HG03571 (cell line): ENCODE measurements at regions not wholly inside any gene's neighbourhood (a gene's known extent, or its start where the extent isn't known, plus 50 kb on each side); places are given as distances from the start of the nearest gene placed in this dataset.
"Not testable (repeated sequence)": the region's sequence is repeated elsewhere in the genome, so short reads cannot be mapped to it uniquely, and the experiment has no call there.

ENCODE experiments used
- ATAC-seq: cut with Tn5 transposase; IDR thresholded peaks from one replicate; pipeline ENCODE4 v1.9.1; 2021; ENCODE audit not compliant: unreplicated experiment

DNA sequence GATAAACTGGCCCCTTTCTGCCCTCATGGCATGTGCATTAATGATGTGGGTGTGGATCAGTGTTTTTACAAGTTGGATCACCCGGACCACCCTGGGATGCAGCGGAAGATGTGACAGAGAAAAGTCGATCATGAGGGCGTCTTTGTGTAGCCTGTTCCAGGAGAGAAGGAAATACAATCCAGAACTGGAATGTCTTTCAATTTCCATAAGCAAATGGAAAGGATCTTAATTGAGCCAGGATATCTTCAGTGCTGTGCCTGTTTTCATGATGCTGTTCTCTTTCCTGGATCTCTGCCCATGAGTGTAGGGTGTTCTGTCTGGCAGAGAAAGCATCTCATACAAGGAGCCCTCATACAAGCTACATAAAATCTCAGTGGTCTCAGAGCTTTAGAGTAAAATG is 481.4 kb downstream of the XYLT1 start:
- ATAC-seq: no peak

DNA sequence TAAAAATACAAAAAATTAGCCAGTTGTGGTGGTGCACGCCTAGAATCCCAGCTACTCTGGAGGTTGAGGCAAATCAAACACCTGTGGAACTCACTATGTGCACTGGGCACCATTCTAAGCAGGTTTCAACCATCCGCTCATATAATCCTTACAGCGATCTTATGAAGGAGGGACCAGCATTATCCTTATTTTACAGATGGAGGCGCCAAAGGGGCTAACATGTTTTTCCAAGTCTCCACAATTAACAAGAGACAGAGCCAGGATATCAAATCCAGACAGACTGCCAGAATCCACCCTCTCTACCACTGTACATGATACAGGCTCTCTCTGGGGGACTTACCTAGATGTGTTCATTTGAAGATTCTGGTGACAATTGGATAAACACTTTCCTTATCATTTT is 479.0 kb downstream of the XYLT1 start:
- no peak for ATAC-seq

DNA sequence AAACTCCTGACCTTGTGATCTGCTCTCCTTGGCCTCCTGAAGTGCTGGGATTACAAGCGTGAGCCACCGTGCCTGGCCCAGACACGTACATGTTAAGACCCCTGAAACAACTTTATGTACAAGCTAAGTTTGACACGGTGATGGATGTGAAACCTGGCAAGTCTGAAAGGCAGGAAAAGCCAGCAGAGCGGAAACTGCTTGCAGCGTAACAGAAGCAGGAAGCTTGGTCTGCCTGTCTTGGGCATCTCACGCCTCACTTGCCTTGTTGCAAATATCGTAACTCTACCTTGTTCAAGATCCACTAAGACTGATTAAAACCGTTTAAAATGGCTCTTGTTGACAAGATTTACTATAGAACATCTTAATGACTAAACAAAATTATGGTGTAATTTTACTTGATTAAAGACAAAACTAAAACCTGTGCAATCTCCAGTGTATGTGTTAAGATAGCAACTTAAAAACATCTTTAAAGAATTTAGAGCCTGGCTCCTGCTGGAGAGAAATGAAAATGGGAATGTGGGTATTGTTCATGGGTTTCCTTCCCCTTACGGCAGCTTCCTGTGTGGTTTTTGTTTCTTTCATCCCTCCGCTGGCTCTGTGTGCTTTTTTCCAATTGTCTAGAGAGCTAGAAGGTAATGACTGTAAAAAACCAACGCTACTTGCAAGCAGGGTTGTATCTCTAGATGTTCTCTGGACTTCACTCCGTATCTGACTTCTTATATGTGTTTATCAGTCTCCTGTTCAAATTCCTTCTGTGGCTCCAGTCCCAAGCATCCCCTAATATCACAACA is 477.6 kb downstream of the XYLT1 start:
- no peak for ATAC-seq

DNA sequence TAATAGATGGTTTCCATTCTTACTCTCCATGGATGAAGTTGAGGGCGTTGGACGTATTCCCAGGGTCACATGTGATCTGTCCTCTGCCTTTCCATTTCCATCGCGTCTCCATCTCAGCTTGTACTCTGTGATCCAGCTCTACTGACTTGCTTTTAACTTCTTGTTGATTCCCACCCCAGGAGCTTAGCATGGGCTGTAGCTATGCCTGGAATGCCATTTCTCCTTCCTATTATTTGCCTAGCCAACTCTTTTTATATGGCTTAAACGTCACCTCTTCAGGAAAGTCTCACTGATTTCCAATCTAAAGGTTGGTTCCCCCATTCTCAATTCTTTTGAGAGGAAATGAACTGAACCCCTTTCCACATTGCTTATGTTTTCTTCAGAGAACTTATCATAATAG is 475.9 kb downstream of the XYLT1 start:
- ATAC-seq: no peak

DNA sequence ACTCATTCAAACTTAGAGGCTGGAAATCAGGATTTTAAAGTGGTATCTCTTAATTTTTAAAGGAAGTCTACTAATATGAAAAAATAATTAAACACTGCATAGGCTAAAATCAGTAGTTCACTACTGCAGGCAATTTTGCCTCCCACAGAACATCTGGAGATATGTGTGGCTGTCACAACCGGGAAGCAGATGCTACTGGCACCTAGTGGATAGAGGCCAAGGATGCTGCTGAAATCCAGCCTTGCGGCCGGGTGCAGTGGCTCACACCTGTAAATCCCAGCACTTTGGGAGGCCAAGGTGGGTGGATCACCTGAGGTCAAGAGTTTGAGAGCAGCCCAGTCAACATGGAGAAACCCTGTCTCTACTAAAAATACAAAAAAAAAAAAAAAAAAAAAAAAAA is 473.9 kb downstream of the XYLT1 start:
- ATAC-seq: no peak

DNA sequence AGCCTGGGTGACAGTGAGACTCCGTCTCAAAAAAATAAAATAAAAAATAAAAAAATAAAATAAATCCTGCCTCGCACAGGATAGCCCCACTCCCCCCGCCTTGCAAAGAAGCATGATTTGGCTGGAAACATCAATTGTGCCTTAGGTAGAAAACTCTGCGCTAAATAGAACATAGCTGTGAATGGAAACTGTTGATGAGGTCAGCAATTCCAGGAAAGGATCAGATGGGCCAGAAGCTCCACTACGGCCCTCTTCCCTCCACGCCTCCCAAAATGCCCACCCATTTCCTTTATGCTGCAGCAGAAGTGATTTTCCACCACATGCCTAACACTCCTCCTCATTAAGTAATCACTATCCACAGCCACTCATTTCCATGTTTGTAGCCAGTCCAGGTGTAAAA is 473.4 kb downstream of the XYLT1 start:
- ATAC-seq: no peak

DNA sequence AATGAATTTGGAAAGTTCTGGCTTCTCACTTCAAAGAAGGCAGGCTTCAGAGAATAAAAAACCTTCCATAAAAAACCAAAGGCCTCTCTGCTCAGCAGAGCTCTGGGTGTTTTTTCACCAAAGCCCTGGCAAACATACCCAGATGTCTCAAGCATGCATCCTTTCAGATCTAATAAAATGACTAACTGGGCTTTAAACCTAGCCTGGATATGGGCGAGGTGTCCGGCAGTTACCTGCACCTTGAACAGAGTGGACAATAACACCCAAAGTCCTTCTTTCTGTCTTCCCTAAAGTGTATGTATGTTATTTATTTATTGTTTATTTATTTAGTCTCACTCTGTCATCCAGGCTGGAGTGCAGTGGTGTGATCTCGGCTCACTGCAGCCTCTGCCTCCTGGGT is 469.3 kb downstream of the XYLT1 start:
- no peak for ATAC-seq

DNA sequence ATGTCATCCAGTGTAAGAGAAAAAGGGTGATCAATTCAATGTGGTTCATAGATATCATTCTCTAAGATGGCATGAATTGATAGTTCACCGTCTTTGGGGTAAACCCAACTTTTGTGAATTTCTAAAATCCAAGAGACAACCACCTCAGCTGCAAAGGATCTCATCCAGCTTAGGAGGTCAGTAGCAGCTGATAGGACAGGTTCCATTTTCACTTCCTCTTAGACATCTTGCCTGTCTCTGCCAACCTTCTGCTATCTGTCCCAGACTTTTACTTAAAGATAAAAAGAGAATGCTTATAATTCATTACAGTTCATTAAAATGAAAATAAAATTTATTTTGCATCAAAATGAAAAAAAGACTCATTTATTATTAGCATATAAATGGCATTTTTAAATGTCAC is 468.2 kb downstream of the XYLT1 start:
- no peak for ATAC-seq

DNA sequence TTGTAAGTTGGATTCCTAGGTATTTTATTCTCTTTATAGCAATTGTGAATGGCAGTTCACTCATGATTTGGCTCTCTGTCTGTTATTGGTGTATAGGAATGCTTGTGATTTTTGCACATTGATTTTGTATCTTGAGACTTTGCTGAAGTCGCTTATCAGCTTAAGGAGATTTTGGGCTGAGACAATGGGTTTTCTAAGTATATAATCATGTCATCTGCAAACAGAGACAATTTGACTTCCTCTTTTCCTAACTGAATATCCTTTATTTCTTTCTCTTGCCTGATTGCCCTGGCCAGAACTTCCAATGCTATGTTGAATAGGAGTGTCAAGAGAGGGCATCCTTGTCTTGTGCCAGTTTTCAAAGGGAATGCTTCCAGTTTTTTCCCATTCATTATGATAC is 464.8 kb downstream of the XYLT1 start:
- ATAC-seq: not testable (repeated sequence)

DNA sequence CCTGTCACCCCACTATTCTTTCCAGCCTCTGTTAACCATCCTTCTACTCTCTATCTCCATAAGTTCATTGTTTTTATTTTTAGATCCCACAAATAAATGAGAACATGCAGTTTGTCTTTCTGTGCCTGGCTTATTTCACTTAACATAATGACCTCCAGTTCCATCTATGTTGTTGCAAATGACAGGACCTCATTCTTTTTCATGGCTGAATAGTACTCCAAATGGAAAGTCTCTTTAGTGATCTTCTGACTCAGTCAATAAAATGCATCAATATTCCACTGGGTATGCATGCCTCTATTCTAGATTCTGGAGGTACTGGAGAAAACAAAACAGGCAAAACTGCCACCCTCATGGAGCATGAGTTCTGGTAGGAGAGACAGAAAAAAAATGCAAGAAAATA is 459.0 kb downstream of the XYLT1 start:
- ATAC-seq: no peak

DNA sequence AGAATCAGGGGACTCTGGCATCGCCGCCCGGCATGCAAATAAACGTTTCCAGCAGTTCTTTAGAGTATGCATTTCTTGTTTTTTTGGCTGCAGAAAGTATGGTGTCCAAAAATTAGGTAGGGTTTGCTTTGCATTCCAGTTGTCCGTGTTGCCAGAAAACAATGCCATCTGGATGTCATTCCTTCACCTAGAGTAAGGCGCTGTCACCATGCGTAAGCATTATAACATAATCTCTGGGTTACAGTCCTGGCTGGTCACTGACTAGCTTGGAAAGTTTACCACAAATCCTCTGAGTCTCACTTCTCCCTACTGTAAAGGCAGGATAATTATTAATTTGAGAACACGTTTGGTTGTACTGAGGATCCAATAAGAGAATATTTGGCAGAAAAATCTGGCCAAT is 457.7 kb downstream of the XYLT1 start:
- no peak for ATAC-seq

DNA sequence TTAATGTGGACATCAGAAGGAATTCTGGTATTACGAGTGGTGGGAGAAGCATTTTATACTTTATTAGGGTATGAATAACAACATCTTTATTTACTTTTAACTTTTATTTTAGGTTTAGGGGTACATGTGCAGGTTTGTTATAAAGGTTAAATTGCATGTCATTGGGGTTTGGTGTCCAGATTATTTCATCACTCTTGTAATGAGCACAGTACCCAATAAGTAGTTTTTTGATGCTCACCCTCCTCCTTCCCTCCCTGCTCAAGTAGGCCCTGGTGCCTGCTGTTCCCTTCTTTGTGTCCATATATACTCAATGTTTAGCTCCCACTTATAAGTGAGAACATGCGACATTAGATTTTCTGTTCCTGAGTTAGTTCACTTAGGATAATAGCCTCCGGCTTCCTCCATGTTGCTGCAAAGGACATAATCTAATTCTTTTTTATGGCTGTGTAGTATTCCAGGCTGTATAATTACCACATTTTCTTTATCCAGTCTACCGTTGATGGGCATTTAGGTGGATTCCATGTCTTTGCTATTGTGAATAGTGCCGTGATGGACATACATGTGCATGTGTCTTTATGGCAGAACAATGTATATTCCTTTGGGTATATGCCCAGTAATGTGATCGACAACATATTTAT is 456.2 kb downstream of the XYLT1 start:
- ATAC-seq: no peak

DNA sequence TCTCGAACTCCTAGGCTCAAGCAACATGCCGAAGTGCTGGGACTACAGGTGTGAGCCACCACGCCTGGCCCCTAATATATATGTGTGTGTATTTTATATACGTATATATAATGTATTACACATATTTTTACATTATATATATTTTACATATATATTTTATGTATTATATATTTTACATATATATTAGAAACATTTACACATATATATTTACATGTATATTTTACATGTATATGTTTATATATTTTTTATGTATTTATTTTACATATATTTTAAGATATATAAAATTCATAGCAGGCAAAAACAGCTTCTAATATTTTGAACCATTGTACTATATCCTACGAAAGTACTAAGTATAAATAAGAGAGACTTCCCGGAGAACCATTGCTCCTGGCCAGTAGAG is 455.1 kb downstream of the XYLT1 start:
- no peak for ATAC-seq

DNA sequence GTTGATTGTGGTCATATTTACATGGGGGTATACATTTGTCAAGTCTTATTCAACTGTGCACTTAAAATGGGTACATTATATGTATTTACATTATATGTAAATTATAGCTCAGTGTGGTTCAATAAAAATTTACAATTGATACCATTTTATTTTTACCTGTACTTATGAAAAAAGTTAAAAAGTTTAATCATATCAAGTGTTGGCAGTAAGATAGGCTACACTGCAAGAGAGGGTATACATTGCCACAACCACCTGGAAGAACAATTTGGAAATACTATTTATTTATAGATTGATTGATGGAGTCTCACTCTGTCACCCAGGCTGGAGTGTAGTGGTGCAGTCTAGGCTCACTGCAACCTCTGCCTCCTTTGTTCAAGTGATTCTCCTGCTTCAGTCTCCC is 453.3 kb downstream of the XYLT1 start:
- ATAC-seq: no peak

DNA sequence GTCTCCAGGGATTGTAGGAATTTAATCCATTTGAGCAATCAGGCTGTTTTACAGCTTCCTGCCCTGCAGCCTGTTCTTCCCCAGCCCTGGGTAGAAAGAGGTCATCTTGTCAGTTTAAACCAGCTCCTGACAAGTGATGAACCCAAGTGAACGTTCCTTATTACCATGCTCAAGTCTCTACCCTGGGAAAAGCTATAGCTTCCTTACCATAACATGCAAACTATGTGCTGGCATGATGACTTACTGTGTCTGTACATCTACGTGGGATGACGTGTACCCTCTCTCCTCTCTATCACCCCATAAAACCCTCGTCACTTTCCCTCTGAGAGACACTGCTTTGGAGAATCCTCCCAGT is 452.2 kb downstream of the XYLT1 start:
- no peak for ATAC-seq

DNA sequence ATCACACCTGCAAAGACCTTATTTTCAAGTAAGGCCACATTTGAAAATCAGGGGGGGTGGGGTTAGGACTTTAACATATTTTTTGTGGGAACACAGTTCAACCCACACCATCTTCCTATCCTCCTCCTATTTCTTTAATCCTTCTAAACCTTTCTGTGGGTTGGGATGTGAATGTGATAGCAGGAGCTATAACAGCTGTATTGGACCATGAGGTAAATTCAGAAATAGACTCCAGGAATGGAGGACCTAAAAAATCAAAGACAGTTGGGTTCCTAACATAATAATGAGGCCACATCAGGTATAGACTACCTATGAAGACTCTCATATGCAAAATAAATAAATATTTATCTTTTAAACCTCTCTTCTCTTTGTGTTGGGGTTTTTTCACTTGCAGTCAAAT is 451.4 kb downstream of the XYLT1 start:
- ATAC-seq: no peak

DNA sequence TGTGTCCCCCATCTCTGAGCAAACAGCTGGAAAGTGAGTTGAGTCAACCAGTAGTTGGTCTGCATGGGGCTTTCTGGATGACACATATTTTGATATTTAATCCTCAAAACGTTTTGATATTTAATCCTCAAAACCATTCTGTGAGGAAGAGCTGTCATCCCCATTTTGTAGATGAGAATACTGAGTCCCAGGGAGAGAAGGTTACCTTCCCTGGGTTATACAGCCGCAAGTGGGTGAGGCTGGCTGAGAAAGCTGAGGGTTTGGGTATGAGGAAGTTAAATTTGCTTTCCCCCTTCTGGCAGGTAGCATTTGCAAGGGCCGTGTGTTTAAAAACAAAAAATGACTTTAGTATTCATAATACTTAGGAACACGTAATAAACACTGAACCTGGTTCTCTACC is 447.2 kb downstream of the XYLT1 start:
- no peak for ATAC-seq

DNA sequence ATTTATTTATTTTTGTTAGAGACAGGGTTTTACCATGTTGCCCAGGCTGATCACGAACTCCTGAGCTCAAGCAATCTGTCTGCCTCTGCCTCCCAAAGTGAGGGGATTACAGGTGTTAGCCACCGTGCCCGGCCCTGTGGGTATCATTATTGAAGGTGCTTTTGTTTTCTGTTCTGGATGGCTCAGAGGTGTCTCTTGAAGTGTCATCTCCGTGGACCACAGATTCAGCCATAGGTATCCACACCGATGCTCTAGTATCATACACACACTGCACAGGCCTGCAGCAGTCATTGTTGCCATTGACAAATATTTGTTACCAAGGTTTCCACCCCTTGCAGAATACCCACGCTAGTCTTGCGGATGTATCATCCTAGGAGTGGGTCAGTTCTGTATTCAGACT is 446.2 kb downstream of the XYLT1 start:
- ATAC-seq: no peak

DNA sequence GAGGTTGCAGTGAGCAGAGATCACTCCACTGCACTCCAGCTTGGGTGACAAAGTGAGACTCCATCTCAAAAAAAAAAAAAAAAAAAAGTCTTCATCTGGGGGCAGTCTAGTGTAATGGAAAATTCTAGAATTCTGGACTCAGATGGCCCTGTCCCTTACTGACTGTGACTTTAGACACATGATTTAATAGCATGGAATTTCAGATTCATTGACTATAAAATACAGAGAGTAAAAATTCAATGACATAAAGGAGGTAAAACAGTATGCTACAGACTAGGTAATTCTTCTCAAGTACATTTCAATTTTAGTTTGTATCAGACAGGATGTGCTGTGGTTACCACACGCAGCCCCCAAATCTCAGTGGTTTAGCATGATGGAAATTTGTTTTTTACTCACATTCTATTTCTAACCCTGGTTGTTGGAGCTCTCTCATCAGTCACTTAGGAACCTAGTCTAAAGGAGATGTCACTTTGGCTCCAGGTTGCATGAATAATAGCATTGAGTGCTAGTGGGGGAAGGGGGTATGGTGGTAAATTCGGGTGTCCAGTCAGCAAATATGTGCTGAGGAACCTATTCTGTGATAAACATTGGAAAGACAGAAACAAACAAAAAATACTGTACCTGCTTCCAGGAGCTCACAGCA is 444.0 kb downstream of the XYLT1 start:
- ATAC-seq: peak; percentile 93

DNA sequence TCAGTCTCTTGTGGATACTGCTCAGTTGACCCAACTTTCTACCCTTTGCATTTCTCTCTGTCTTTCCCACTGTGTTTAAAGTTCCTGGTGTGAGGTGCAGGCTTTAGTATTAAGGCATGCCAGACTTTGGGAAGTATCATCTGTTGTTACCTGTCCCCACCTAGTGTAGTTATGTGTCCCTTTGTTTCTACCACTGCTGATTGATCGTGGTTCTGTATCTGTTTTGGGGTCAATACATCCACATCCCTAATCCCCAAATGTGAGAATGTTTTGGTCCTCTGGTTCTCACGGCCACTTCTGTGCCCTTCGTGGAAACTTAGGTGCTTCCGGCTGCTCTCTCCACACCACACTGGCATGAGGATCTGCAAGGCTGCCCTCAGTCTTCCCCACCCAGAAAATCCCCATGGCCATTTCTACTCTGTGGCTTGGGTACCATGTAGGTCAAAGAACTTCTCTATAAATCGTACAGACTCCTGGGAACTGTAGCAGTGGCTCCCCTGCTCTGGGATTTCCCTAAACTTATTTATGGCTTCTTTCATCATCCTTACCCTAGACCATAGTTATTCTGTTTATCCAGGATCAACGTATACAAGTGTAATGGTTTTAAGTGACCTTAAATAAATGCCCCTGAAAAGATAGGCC is 443.2 kb downstream of the XYLT1 start:
- no peak for ATAC-seq

DNA sequence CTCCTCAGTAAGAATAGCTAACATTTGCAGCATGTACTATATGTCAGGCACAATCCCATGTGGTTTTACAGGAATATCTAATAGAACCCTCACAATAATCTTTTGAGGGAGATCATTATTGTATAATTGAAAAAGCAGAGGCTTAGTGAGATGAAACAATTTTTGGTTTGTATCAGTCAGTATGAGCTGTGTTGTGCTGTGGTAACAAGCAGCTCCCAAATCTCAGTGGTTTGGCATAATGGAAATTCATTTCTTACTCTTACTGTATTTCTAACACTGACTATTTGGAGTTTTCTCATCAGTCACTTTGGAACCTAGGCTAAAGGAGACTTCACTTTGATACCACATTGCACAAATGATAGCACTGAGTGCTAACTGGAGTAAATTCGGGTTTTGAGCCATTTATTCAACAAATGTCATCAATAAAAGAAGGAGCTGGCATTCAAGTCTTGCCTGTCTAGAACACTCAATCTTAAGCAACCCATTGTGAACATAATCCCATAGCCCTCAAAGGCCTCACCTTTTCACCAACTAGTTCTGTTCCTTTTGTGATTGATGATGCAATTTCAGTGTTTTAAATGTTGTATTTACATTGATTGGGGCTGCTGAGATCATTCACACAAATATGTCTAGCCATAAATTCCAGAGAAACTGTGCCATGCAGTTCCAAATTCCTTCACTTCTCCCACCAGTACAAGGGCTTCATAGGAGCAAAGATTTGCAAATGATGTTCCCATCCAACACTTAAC is 441.0 kb downstream of the XYLT1 start:
- no peak for ATAC-seq
